ENCODE measurements at regions not wholly inside any gene's neighbourhood (a gene's known extent, or its start where the extent isn't known, plus 50 kb on each side); places are given as distances from the start of the nearest gene placed in this dataset.

DNA sequence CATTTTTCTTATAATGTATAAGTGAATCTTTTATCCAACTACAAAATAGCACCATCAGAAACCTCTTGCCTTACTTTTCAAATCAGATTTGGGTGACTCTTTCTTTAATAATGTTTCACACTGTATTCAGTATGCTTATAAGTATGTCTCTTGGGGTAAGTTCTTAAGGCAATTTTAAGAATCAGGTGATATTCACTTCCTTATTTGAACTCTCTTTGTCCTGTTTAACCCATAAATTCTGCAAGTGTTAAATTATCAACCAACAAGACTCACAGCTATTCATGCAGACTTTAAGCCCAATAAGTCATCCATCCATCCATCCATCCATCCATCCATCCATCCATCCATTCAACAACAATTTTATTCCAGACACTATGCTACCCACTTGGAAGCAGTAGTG lies 142.7 kb upstream of the FBXL17 start:
- no peak for TF ChIP-seq CTCF (IDR thresholded peaks at IDR 0.05)
- TF ChIP-seq POLR2AphosphoS5 (IDR thresholded peaks at IDR 0.05; ENCODE audit: insufficient read depth in 1 of 2, low read depth in 1 of 2), result no peak
- TF ChIP-seq POLR2A (IDR thresholded peaks at IDR 0.05), result no peak

All from vagina (tissue), 2 donors.